HEK293 (cell line): ENCODE measurements at regions not wholly inside any gene's neighbourhood (a gene's known extent, or its start where the extent isn't known, plus 50 kb on each side); places are given as distances from the start of the nearest gene placed in this dataset.

Experiments used
- CTCF ChIA-PET: fragments of 350-600 bp; formaldehyde crosslinking; extraction: SDS; loops from one replicate; lab custom pipeline; 2021; ENCODE audit warnings: antibody characterized with exemption; lab: Yijun Ruan, JAX
- POLR2A ChIA-PET: fragments of 300-600 bp; formaldehyde crosslinking; extraction: SDS; loops from one replicate; lab custom pipeline; 2020; ENCODE audit warnings: antibody characterized with exemption, inconsistent platforms; lab: Yijun Ruan, JAX
- H3K27ac ChIP-seq: fragments of 200-500 bp; sonication (Bioruptor generic); 2 replicates; pipeline ENCODE4 v1.5.1; 2014; ENCODE audit warnings: low read depth, low read length, control low read depth, inconsistent platforms; ENCODE audit errors: extremely low read depth
- H3K36me3 ChIP-seq, 2 experiments: fragments of 200-500 bp in 1 of 2; sonication (Bioruptor generic) in 1 of 2; 1 replicate in 1 of 2; 2 replicates in 1 of 2; pipeline ENCODE4 v1.5.1; 2014 to 2017; ENCODE audit warnings: inconsistent platforms in 2 of 2, low read length in 2 of 2; ENCODE audit not compliant: control insufficient read depth in 2 of 2, insufficient read depth in 1 of 2
- H3K4me1 ChIP-seq: fragments of 200-500 bp; sonication (Bioruptor generic); 2 replicates; pipeline ENCODE4 v1.5.1; 2014; ENCODE audit warnings: mild to moderate bottlenecking, low read length, inconsistent platforms; ENCODE audit not compliant: control insufficient read depth, insufficient read depth
- H3K4me3 ChIP-seq: 2 replicates; pipeline ENCODE4 v1.5.1; 2011; ENCODE audit warnings: low read depth, mild to moderate bottlenecking, control low read depth, low read length, moderate library complexity
- H3K9me3 ChIP-seq: fragments of 200-500 bp; sonication (Bioruptor generic); 2 replicates; pipeline ENCODE4 v1.5.1; 2014; ENCODE audit warnings: low read depth, low read length, inconsistent platforms; ENCODE audit not compliant: control insufficient read depth, insufficient read depth
- FEZF1 ChIP-seq: fragments of 450-650 bp; formaldehyde crosslinking; IDR thresholded peaks from 2 replicates; pipeline ENCODE4 v1.5.1; 2016; ENCODE audit warnings: missing biosample characterization, missing genetic modification characterization
- GLIS1 ChIP-seq: fragments of 450-650 bp; formaldehyde crosslinking; IDR thresholded peaks from 2 replicates; pipeline ENCODE4 v1.5.1; 2016; ENCODE audit warnings: missing biosample characterization, missing genetic modification characterization
- IKZF3 ChIP-seq: fragments of 450-650 bp; IDR thresholded peaks from 2 replicates; pipeline ENCODE4 v1.5.0; 2018; ENCODE audit warnings: missing biosample characterization, mild to moderate bottlenecking, missing genetic modification characterization, moderate library complexity
- PRDM1 ChIP-seq: fragments of 450-650 bp; formaldehyde crosslinking; IDR thresholded peaks from 2 replicates; pipeline ENCODE4; 2016; ENCODE audit warnings: missing biosample characterization, missing genetic modification characterization
- SCRT1 ChIP-seq: fragments of 450-650 bp; formaldehyde crosslinking; IDR thresholded peaks from 2 replicates; pipeline ENCODE4 v1.5.1; 2016; ENCODE audit warnings: missing biosample characterization, missing genetic modification characterization, borderline replicate concordance
- YY1 ChIP-seq: fragments of 450-650 bp; formaldehyde crosslinking; IDR thresholded peaks from 2 replicates; pipeline ENCODE4 v1.5.1; 2018; ENCODE audit warnings: missing biosample characterization, missing genetic modification characterization
- ZBTB8A ChIP-seq: fragments of 450-650 bp; formaldehyde crosslinking; IDR thresholded peaks from 2 replicates; pipeline ENCODE4 v1.5.1; 2016; ENCODE audit warnings: missing biosample characterization, missing genetic modification characterization
- ZFP37 ChIP-seq: fragments of 450-650 bp; formaldehyde crosslinking; IDR thresholded peaks from 2 replicates; pipeline ENCODE4 v1.5.1; 2016; ENCODE audit warnings: missing biosample characterization, missing genetic modification characterization
- ZFP41 ChIP-seq: fragments of 450-650 bp; formaldehyde crosslinking; IDR thresholded peaks from 2 replicates; pipeline ENCODE4 v1.5.1; 2016; ENCODE audit warnings: missing biosample characterization, missing genetic modification characterization, borderline replicate concordance
- ZNF140 ChIP-seq: fragments of 450-650 bp; formaldehyde crosslinking; IDR thresholded peaks from 2 replicates; pipeline ENCODE4 v1.5.1; 2016; ENCODE audit warnings: missing biosample characterization, missing genetic modification characterization
- ZNF169 ChIP-seq: fragments of 450-650 bp; formaldehyde crosslinking; IDR thresholded peaks from 2 replicates; pipeline ENCODE4 v1.5.1; 2016; ENCODE audit warnings: missing biosample characterization, missing genetic modification characterization
- ZNF311 ChIP-seq: fragments of 450-650 bp; formaldehyde crosslinking; IDR thresholded peaks from 2 replicates; pipeline ENCODE4 v1.5.1; 2017; ENCODE audit warnings: missing biosample characterization, missing genetic modification characterization, borderline replicate concordance
- ZNF341 ChIP-seq: fragments of 450-650 bp; formaldehyde crosslinking; IDR thresholded peaks from 2 replicates; pipeline ENCODE4; 2016; ENCODE audit warnings: low read depth, missing biosample characterization, missing genetic modification characterization
- ZNF391 ChIP-seq: fragments of 450-650 bp; formaldehyde crosslinking; IDR thresholded peaks from 2 replicates; pipeline ENCODE4 v1.5.1; 2016; ENCODE audit warnings: low read depth, missing biosample characterization, missing genetic modification characterization, borderline replicate concordance
- ZNF416 ChIP-seq: fragments of 450-650 bp; formaldehyde crosslinking; IDR thresholded peaks from 2 replicates; pipeline ENCODE4 v1.5.1; 2016; ENCODE audit warnings: missing biosample characterization, missing genetic modification characterization
- ZNF423 ChIP-seq: fragments of 450-650 bp; formaldehyde crosslinking; IDR thresholded peaks from 2 replicates; pipeline ENCODE4 v1.5.1; 2016; ENCODE audit warnings: missing biosample characterization, missing genetic modification characterization
- ZNF501 ChIP-seq: fragments of 450-650 bp; formaldehyde crosslinking; IDR thresholded peaks from 2 replicates; pipeline ENCODE4 v1.5.1; 2016; ENCODE audit warnings: missing biosample characterization, missing genetic modification characterization
- ZNF571 ChIP-seq: fragments of 450-650 bp; formaldehyde crosslinking; IDR thresholded peaks from 2 replicates; pipeline ENCODE4 v1.5.0; 2017; ENCODE audit warnings: missing biosample characterization, missing genetic modification characterization
- ZNF677 ChIP-seq: fragments of 450-650 bp; IDR thresholded peaks from 2 replicates; pipeline ENCODE4 v1.5.0; 2018; ENCODE audit warnings: missing biosample characterization, mild to moderate bottlenecking, missing genetic modification characterization, moderate library complexity
- ZNF747 ChIP-seq: fragments of 450-650 bp; formaldehyde crosslinking; IDR thresholded peaks from 2 replicates; pipeline ENCODE4 v1.5.1; 2016; ENCODE audit warnings: missing biosample characterization, missing genetic modification characterization
- ZNF768 ChIP-seq: fragments of 450-650 bp; formaldehyde crosslinking; IDR thresholded peaks from 2 replicates; pipeline ENCODE4 v1.5.1; 2018; ENCODE audit warnings: missing biosample characterization, mild to moderate bottlenecking, missing genetic modification characterization
- ZNF777 ChIP-seq: fragments of 450-650 bp; formaldehyde crosslinking; IDR thresholded peaks from 2 replicates; pipeline ENCODE4 v1.5.1; 2017; ENCODE audit warnings: missing biosample characterization, missing genetic modification characterization, borderline replicate concordance
- ZNF785 ChIP-seq: fragments of 450-650 bp; formaldehyde crosslinking; IDR thresholded peaks from 2 replicates; pipeline ENCODE4 v1.5.1; 2016; ENCODE audit warnings: missing biosample characterization, missing genetic modification characterization
- ZSCAN23 ChIP-seq: fragments of 450-650 bp; formaldehyde crosslinking; IDR thresholded peaks from 2 replicates; pipeline ENCODE4 v1.5.1; 2016; ENCODE audit warnings: missing biosample characterization, missing genetic modification characterization
- TF ChIP-seq, protein P1 (sequence below): fragments of 450-650 bp; formaldehyde crosslinking; IDR thresholded peaks from 2 replicates; pipeline ENCODE4 v1.5.1; 2016; ENCODE audit warnings: missing biosample characterization, missing genetic modification characterization
- TF ChIP-seq, protein P2 (sequence below): fragments of 450-650 bp; formaldehyde crosslinking; IDR thresholded peaks from 2 replicates; pipeline ENCODE4 v1.5.1; 2016; ENCODE audit warnings: missing biosample characterization, missing genetic modification characterization
- TF ChIP-seq, protein P3 (sequence below): fragments of 450-650 bp; formaldehyde crosslinking; IDR thresholded peaks from 2 replicates; pipeline ENCODE4 v1.5.1; 2017; ENCODE audit warnings: missing biosample characterization, missing genetic modification characterization
- TF ChIP-seq, protein P4 (sequence below): IDR thresholded peaks from 2 replicates; pipeline ENCODE4 v1.6.1; 2011; ENCODE audit warnings: mild to moderate bottlenecking, low read depth, low read length, borderline replicate concordance

DNA sequence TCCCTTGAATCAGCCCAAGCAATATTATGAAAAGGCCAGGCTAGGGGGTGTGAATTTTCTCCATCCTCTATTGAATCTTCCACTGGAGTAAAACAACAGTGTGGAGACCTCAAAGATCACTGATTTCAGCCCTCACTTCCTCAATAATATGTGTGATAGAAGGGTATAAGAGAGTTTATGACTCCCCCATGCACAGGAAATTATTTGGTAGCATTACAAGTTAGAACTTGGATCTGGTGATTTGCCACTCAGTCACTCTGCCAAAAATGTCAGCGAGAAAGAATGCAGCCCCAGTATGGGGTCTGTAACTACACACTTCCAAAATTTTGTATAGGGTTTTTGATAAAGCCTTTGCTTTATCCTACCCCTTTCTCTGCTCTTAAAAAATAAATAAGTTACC lies 81.0 kb upstream of the KCNMB2 start (continued):
- TF ChIP-seq, protein P1, sequence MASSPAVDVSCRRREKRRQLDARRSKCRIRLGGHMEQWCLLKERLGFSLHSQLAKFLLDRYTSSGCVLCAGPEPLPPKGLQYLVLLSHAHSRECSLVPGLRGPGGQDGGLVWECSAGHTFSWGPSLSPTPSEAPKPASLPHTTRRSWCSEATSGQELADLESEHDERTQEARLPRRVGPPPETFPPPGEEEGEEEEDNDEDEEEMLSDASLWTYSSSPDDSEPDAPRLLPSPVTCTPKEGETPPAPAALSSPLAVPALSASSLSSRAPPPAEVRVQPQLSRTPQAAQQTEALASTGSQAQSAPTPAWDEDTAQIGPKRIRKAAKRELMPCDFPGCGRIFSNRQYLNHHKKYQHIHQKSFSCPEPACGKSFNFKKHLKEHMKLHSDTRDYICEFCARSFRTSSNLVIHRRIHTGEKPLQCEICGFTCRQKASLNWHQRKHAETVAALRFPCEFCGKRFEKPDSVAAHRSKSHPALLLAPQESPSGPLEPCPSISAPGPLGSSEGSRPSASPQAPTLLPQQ = no peak
- TF ChIP-seq FEZF1 (tag by site-specific recombination) = no peak
- TF ChIP-seq, all 188 proteins: peak for 0

DNA sequence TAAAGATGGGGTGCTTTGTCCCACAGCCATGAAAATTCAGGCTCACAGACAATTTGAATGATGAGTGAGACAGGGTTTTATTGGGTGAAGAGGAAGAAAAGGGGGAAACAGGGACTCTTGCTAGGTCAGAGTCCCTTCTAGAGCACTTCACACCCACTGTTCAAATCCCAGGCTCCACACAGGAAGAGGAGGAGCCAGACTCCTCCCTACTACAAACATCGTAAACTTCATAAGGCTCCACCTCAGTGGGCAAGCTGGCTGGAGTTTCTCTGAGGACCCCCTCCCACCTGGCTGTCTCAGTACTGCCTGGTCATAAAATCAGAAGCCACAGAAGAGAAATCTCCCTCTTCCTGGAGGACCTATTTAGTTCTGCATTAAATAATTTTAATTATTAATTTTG lies 80.3 kb upstream of the KCNMB2 start:
- Histone ChIP-seq H3K4me3 (no peak overlapping the region), H3K4me1 (no peaks in the 10 kb centered on the region), H3K27ac (no peak overlapping the region), H3K9me3 (no peaks in the 10 kb centered on the region), H3K36me3 (no peaks in the 10 kb centered on the region)
- ChIA-PET POLR2A (no interaction called here), CTCF (no interaction called here)
- no peak for TF ChIP-seq ZNF341 (tag by site-specific recombination)
- TF ChIP-seq ZNF747 (tag by site-specific recombination) = no peak
- TF ChIP-seq ZBTB8A (tag by site-specific recombination) = no peak
- TF ChIP-seq ZNF785 (tag by site-specific recombination) = no peak
- TF ChIP-seq, protein P2, sequence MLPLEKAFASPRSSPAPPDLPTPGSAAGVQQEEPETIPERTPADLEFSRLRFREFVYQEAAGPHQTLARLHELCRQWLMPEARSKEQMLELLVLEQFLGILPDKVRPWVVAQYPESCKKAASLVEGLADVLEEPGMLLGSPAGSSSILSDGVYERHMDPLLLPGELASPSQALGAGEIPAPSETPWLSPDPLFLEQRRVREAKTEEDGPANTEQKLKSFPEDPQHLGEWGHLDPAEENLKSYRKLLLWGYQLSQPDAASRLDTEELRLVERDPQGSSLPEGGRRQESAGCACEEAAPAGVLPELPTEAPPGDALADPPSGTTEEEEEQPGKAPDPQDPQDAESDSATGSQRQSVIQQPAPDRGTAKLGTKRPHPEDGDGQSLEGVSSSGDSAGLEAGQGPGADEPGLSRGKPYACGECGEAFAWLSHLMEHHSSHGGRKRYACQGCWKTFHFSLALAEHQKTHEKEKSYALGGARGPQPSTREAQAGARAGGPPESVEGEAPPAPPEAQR = no peak
- TF ChIP-seq GLIS1 = no peak
- no peak for TF ChIP-seq ZNF391 (tag by site-specific recombination)
- no peak for TF ChIP-seq ZNF416 (tag by site-specific recombination)

DNA sequence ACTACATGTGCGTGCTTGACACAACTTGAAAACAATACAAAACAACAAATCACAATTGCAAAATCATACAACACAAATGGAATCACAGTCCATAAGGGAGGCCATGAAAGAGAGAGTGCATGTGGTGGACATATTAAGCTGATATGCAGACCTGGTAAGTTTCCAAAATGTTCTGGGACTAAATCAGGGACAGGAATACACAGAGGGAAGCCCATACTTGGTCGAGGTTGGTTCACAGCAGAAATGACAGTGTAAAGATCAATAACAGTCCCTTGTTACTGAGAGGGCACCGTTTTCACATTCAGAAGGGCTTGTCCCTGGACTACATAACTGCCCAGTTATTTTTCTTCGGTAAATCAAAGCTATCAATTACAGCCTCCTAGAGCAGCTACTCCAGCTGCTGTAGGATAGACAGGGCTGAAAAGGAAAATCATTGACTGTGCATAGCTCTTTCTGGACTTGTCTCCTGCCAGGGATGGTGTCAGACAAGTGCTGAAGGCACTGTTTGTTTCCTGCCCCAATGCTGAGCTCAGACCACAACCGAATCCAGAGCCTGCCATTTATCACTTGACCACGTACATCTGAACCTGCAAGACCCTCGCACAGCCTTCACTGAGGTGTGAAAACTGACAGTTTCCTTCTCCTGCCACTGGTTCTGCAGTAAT lies 79.5 kb upstream of the KCNMB2 start:
- H3K9me3 ChIP-seq = no peaks in the 10 kb centered on the region
- TF ChIP-seq ZNF391 (tag by site-specific recombination) (no peak), PRDM1 (tag by site-specific recombination) (no peak), ZNF311 (tag by site-specific recombination) (no peak), ZSCAN23 (tag by site-specific recombination) (no peak), ZNF768 (tag by site-specific recombination) (no peak), ZNF777 (no peak), SCRT1 (tag by site-specific recombination) (no peak)
- ChIA-PET POLR2A (no interaction called here), CTCF (no interaction called here)
- no peak overlapping the region for H3K4me3 ChIP-seq
- H3K27ac ChIP-seq = no peak overlapping the region
- no peaks in the 10 kb centered on the region for H3K4me1 ChIP-seq
- no peaks in the 10 kb centered on the region for H3K36me3 ChIP-seq

DNA sequence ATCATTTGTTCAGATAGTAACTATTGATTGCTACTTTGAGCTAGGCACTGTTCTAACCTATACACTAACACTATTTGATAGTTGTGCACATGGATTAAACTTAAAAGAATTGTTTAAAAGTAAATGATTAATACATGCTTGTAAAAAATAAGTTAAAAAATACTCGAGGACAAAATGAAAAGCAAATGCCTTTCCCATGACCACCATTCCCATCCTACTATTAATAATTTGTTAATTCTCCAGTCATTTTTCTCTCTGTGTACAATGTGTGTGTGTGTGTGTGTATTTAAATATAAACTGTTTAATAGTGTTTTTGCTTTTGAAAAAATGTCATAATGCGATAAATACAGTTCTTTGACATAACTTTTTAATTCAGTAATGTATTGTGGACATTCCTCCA lies 78.7 kb upstream of the KCNMB2 start:
- Histone ChIP-seq H3K4me1 (no peaks in the 10 kb centered on the region), H3K4me3 (no peak overlapping the region), H3K27ac (no peak overlapping the region), H3K9me3 (no peaks in the 10 kb centered on the region), H3K36me3 (no peaks in the 10 kb centered on the region)
- POLR2A ChIA-PET = no interaction called here
- CTCF ChIA-PET = interaction anchor here (0.6 kb wide), 2 partner anchors 24 to 82 kb away, joined by 3 read pairs; no protein-coding TSS in a partner anchor
- TF ChIP-seq ZFP37 (tag by site-specific recombination) (no peak), ZNF169 (no peak), ZNF140 (no peak), ZFP41 (tag by site-specific recombination) (no peak), ZNF677 (no peak), ZNF571 (tag by site-specific recombination) (no peak), ZNF501 (tag by site-specific recombination) (no peak), ZNF423 (tag by site-specific recombination) (no peak), YY1 (no peak), IKZF3 (tag by site-specific recombination) (no peak)
- TF ChIP-seq, protein P3, sequence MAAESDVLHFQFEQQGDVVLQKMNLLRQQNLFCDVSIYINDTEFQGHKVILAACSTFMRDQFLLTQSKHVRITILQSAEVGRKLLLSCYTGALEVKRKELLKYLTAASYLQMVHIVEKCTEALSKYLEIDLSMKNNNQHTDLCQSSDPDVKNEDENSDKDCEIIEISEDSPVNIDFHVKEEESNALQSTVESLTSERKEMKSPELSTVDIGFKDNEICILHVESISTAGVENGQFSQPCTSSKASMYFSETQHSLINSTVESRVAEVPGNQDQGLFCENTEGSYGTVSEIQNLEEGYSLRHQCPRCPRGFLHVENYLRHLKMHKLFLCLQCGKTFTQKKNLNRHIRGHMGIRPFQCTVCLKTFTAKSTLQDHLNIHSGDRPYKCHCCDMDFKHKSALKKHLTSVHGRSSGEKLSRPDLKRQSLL (tag by site-specific recombination) = no peak
- TF ChIP-seq, protein P4, sequence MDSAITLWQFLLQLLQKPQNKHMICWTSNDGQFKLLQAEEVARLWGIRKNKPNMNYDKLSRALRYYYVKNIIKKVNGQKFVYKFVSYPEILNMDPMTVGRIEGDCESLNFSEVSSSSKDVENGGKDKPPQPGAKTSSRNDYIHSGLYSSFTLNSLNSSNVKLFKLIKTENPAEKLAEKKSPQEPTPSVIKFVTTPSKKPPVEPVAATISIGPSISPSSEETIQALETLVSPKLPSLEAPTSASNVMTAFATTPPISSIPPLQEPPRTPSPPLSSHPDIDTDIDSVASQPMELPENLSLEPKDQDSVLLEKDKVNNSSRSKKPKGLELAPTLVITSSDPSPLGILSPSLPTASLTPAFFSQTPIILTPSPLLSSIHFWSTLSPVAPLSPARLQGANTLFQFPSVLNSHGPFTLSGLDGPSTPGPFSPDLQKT = no peak
